Esophagus muscularis mucosa (tissue), 2 donors: ENCODE measurements at regions not wholly inside any gene's neighbourhood (a gene's known extent, or its start where the extent isn't known, plus 50 kb on each side); places are given as distances from the start of the nearest gene placed in this dataset.

Experiments
- EP300 ChIP-seq: sonication (generic); formaldehyde crosslinking; IDR thresholded peaks from one replicate; pipeline ENCODE4 v1.6.1; 2017; ENCODE audit warnings: antibody characterized with exemption
- POLR2A ChIP-seq: fragments of 450-650 bp; IDR thresholded peaks from one replicate; pipeline ENCODE4 v1.6.1; 2017; ENCODE audit warnings: antibody characterized with exemption, moderate library complexity, mild to moderate bottlenecking, low read depth

DNA sequence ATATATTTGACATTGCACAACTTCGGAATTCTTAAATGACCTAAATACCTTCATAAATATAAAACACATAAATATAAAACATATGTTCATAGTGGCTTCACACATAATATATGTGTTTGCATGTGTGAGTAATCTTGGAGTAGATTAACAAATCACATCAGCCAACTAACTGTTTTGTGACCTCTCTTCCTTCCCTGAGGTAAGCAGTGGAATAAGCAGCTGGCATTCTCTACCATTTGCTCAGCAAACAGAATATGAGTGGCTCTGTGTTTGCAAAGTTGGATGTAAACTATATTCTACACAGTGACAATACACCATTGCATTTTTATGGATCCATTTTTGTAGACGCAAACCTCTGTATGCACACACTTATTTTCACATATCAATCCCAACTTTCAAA is 189.9 kb downstream of the ACER2 start:
- TF ChIP-seq POLR2A (no peak), EP300 (no peak)
